K562 (cell line): ENCODE measurements at regions not wholly inside any gene's neighbourhood (a gene's known extent, or its start where the extent isn't known, plus 50 kb on each side); places are given as distances from the start of the nearest gene placed in this dataset.

Experiments
- BRD4 ChIP-seq: fragments of 200-600 bp; sonication (generic); IDR thresholded peaks from 2 replicates; pipeline ENCODE4 v1.6.1; 2017; ENCODE audit warnings: inconsistent platforms
- CTCF ChIP-seq, 3 experiments: IDR thresholded peaks in 2 of 3; conservative IDR thresholded peaks in 1 of 3; 2 replicates each; pipeline ENCODE4 v1.5.1; 2011 to 2012; ENCODE audit warnings: low read length in 3 of 3, mild to moderate bottlenecking in 3 of 3, control low read depth in 2 of 3, improper control_type of control experiment in 1 of 3, inconsistent platforms in 1 of 3, low read depth in 1 of 3, mixed read lengths in 1 of 3, moderate library complexity in 1 of 3; ENCODE audit not compliant: insufficient read depth in 2 of 3
- ELF4 ChIP-seq: fragments of 450-650 bp; formaldehyde crosslinking; IDR thresholded peaks from 2 replicates; pipeline ENCODE4 v1.4.0; 2022; ENCODE audit warnings: missing genetic modification characterization

GRCh38 chr9:87372356-87372851 is 125.3 kb upstream of the DAPK1 start:
- TF ChIP-seq ELF4 (CRISPR knock-in tag): no peak
- no peak for TF ChIP-seq CTCF (IDR thresholded peaks at IDR 0.05 in 2 of 3, conservative IDR thresholded peaks at IDR 0.05 in 1 of 3; ENCODE audit: insufficient read depth in 2 of 3, low read depth in 1 of 3, low read length in 3 of 3)
- TF ChIP-seq BRD4: no peak
